ENCODE measurements at regions not wholly inside any gene's neighbourhood (a gene's known extent, or its start where the extent isn't known, plus 50 kb on each side); places are given as distances from the start of the nearest gene placed in this dataset.

GRCh38 chr9:99361817-99362216 lies 139.7 kb downstream of the SEC61B start:
- TF ChIP-seq IKZF1 (IDR thresholded peaks at IDR 0.05) = no peak
- no peak for TF ChIP-seq EP300 (IDR thresholded peaks at IDR 0.05; ENCODE audit: low read depth in 2 of 2, low read length in 2 of 2)
- no peak for TF ChIP-seq EP300 (CRISPR knock-in tag; IDR thresholded peaks at IDR 0.05; ENCODE audit: borderline replicate concordance)
- TF ChIP-seq ADNP (CRISPR knock-in tag; IDR thresholded peaks at IDR 0.05) = no peak
- TF ChIP-seq CBFB (CRISPR knock-in tag; IDR thresholded peaks at IDR 0.05) = no peak
